ENCODE measurements at regions not wholly inside any gene's neighbourhood (a gene's known extent, or its start where the extent isn't known, plus 50 kb on each side); places are given as distances from the start of the nearest gene placed in this dataset.

GRCh38 chr19:30293051-30293785 is 79.0 kb upstream of the ZNF536 start:
- Histone ChIP-seq H4K20me1 (ENCODE audit: insufficient read depth, low read length) (no peaks in the 10 kb centered on the region), H2AFZ (ENCODE audit: low read length) (no peak overlapping the region), H3K27me3 (ENCODE audit: insufficient read depth, low read length) (no peaks in the 10 kb centered on the region), H3K4me2 (ENCODE audit: insufficient read depth, low read length) (no peak overlapping the region), H3K9me3 (ENCODE audit: low read depth, low read length) (no peaks in the 10 kb centered on the region), H3K27ac (ENCODE audit: low read depth, low read length) (no peak overlapping the region), H3K36me3 (ENCODE audit: insufficient read depth, low read length) (no peaks in the 10 kb centered on the region), H3K4me1 (ENCODE audit: insufficient read depth, low read length) (no peaks in the 10 kb centered on the region), H3K79me2 (ENCODE audit: insufficient read depth, low read length) (no peaks in the 10 kb centered on the region), H3K4me3 (ENCODE audit: insufficient read depth, low read length) (no peak overlapping the region)
- no peak for DNase-seq (ENCODE audit: insufficient read length, low spot score, missing footprints)
- no peak for TF ChIP-seq CTCF (IDR thresholded peaks at IDR 0.05; ENCODE audit: extremely low read depth, low read depth, low read length)

- no peaks in the 10 kb centered on the region for H3K9me3 ChIP-seq (ENCODE audit: low read depth, low read length)
- no peak overlapping the region for H2AFZ ChIP-seq (ENCODE audit: low read length)
- H3K4me3 ChIP-seq (ENCODE audit: insufficient read depth, low read length), result no peak overlapping the region
- H3K27me3 ChIP-seq (ENCODE audit: insufficient read depth, low read length), result no peaks in the 10 kb centered on the region
- TF ChIP-seq CTCF (IDR thresholded peaks at IDR 0.05; ENCODE audit: extremely low read depth, low read depth, low read length), result no peak
- no peaks in the 10 kb centered on the region for H4K20me1 ChIP-seq (ENCODE audit: insufficient read depth, low read length)
- H3K79me2 ChIP-seq (ENCODE audit: insufficient read depth, low read length), result no peaks in the 10 kb centered on the region
- H3K4me1 ChIP-seq (ENCODE audit: insufficient read depth, low read length), result no peaks in the 10 kb centered on the region
- H3K36me3 ChIP-seq (ENCODE audit: insufficient read depth, low read length), result no peaks in the 10 kb centered on the region
- DNase-seq (ENCODE audit: insufficient read length, low spot score, missing footprints), result no peak
- H3K4me2 ChIP-seq (ENCODE audit: insufficient read depth, low read length), result no peak overlapping the region
- H3K27ac ChIP-seq (ENCODE audit: low read depth, low read length), result no peak overlapping the region
Observed at GRCh38 chr19:30297969-30298368, 74.2 kb upstream of the ZNF536 start.

GRCh38 chr19:30303131-30303654 is 69.0 kb upstream of the ZNF536 start:
- Histone ChIP-seq H3K4me2 (ENCODE audit: insufficient read depth, low read length) (no peak overlapping the region), H3K4me1 (ENCODE audit: insufficient read depth, low read length) (no peaks in the 10 kb centered on the region), H3K79me2 (ENCODE audit: insufficient read depth, low read length) (no peaks in the 10 kb centered on the region), H4K20me1 (ENCODE audit: insufficient read depth, low read length) (no peaks in the 10 kb centered on the region), H3K36me3 (ENCODE audit: insufficient read depth, low read length) (no peaks in the 10 kb centered on the region), H3K27ac (ENCODE audit: low read depth, low read length) (no peak overlapping the region), H3K4me3 (ENCODE audit: insufficient read depth, low read length) (no peak overlapping the region), H3K9me3 (ENCODE audit: low read depth, low read length) (no peaks in the 10 kb centered on the region), H3K27me3 (ENCODE audit: insufficient read depth, low read length) (no peaks in the 10 kb centered on the region), H2AFZ (ENCODE audit: low read length) (no peak overlapping the region)
- no peak for TF ChIP-seq CTCF (IDR thresholded peaks at IDR 0.05; ENCODE audit: extremely low read depth, low read depth, low read length)
- no peak for DNase-seq (ENCODE audit: insufficient read length, low spot score, missing footprints)

- no peaks in the 10 kb centered on the region for H3K9me3 ChIP-seq (ENCODE audit: low read depth, low read length)
Observed at GRCh38 chr19:30304540-30304939, 67.6 kb upstream of the ZNF536 start.

More at GRCh38 chr19:30304540-30304939, 67.6 kb upstream of the ZNF536 start:
- Histone ChIP-seq H3K36me3 (ENCODE audit: insufficient read depth, low read length) (no peaks in the 10 kb centered on the region), H3K27ac (ENCODE audit: low read depth, low read length) (no peak overlapping the region), H2AFZ (ENCODE audit: low read length) (no peak overlapping the region), H4K20me1 (ENCODE audit: insufficient read depth, low read length) (no peaks in the 10 kb centered on the region), H3K4me3 (ENCODE audit: insufficient read depth, low read length) (no peak overlapping the region), H3K79me2 (ENCODE audit: insufficient read depth, low read length) (no peaks in the 10 kb centered on the region), H3K4me1 (ENCODE audit: insufficient read depth, low read length) (no peaks in the 10 kb centered on the region), H3K4me2 (ENCODE audit: insufficient read depth, low read length) (no peak overlapping the region), H3K27me3 (ENCODE audit: insufficient read depth, low read length) (no peaks in the 10 kb centered on the region)
- no peak for DNase-seq (ENCODE audit: insufficient read length, low spot score, missing footprints)
- TF ChIP-seq CTCF (IDR thresholded peaks at IDR 0.05; ENCODE audit: extremely low read depth, low read depth, low read length), result no peak
